Heart right ventricle (tissue), 16 donors: ENCODE measurements at regions not wholly inside any gene's neighbourhood (a gene's known extent, or its start where the extent isn't known, plus 50 kb on each side); places are given as distances from the start of the nearest gene placed in this dataset.

Source experiments
- ATAC-seq, 8 donors: fragments of 200-7000 bp; cut with Tn5 transposase; one replicate each; pipeline ENCODE4 v1.9.1; 2020; ENCODE audit warnings: mild to moderate bottlenecking in 8 of 8, moderate library complexity in 8 of 8, moderate number of reproducible peaks in 1 of 8
- DNase-seq, 2 donors: peaks; one replicate each; pipeline ENCODE4 v3.0.0-alpha.2; 2020
- H3K27ac ChIP-seq, 10 donors: fragments of 200-600 bp; sonication (generic) in 2 of 10; one replicate each; pipeline versions ENCODE4 v1.5.0 to v1.8.0; 2020 to 2022; ENCODE audit warnings: mild to moderate bottlenecking in 3 of 10
- H3K27me3 ChIP-seq, 7 donors: fragments of 200-600 bp; one replicate each; pipeline ENCODE4 v1.8.0; 2021 to 2022; ENCODE audit warnings: mild to moderate bottlenecking in 2 of 7
- H3K36me3 ChIP-seq, 9 donors: fragments of 200-600 bp; sonication (generic) in 1 of 9; one replicate each; pipeline versions ENCODE4 v1.5.0 to v1.8.0; 2020 to 2022; ENCODE audit warnings: mild to moderate bottlenecking in 2 of 9
- H3K4me1 ChIP-seq, 9 donors: fragments of 200-600 bp; sonication (generic) in 1 of 9; one replicate each; pipeline versions ENCODE4 v1.5.0 to v1.8.0; 2020 to 2022; ENCODE audit warnings: mild to moderate bottlenecking in 4 of 9
- H3K4me3 ChIP-seq, 10 donors: fragments of 200-600 bp; sonication (generic) in 2 of 10; one replicate each; pipeline versions ENCODE4 v1.5.0 to v1.8.0; 2020 to 2022; ENCODE audit warnings: mild to moderate bottlenecking in 7 of 10, moderate library complexity in 2 of 10
- H3K9me3 ChIP-seq, 11 donors: fragments of 200-600 bp in 10 of 11; sonication (generic) in 2 of 11; one replicate each; pipeline versions ENCODE4 v1.5.0 to v1.8.0; 2013 to 2022; ENCODE audit warnings: mild to moderate bottlenecking in 2 of 11, control low read depth in 1 of 11, moderate library complexity in 1 of 11
- whole genome bisulfite sequencing, 2 donors: extraction: QIAGEN DNeasy Blood & Tissue Kit; methylation state at CpG; one replicate each; pipeline ENCODE4 v1.1.7; 2013; ENCODE audit warnings: inconsistent platforms in 1 of 2; 5-methylcytosine and 5-hydroxymethylcytosine counted together
- intact Hi-C, 10 donors: fragments of 100-400 bp; cut with DNase I; formaldehyde crosslinking; loops; one replicate each; pipeline versions ENCODE4 v1.11.1 to v1.14.2; 2022
- TF ChIP-seq, protein P1 (sequence below), 9 donors: fragments of 200-600 bp; sonication (generic) in 2 of 9; IDR thresholded peaks; one replicate each; pipeline versions ENCODE4 v1.5.0 to v1.8.0; 2021 to 2022; ENCODE audit warnings: antibody characterized with exemption in 9 of 9, mild to moderate bottlenecking in 5 of 9, moderate library complexity in 1 of 9
- donor health status: Arrhythmogenic right ventricular cardiomyopathy.
- donor health status: ischemic (EF 13 %, LVEDD 7.1; RV severe dilation, severe dysfunction).
- donor health status: healthy with polysubstance abuse.
- donor health status: DM: no; HTN: yes; CAD: no.
- donor health status: DM: no; HTN: no; CAD: no.
- donor health status: ischemic (EF 25% LVEDD 6.9; RV normal size, moderate dysfunction).
- donor health status: ischemic (EF 25% LVEDD 5.7; RV mildly dilated, moderate dysfunction).
- donor health status: healthy.
- donor health status: DM: yes; HTN: yes; CAD: no.
- donor health status: Ischemic cardiomyopathy.
- donor health status: ischemic (EF 35%, LVEDD 5.7; RV mildly dilated, moderate dysfunction).
- donor health status: nonischemic (EF 11% LVEDD 7.7; RV severe dilation, severe dysfunction).
- donor health status: DM: yes; HTN: yes; CAD: no.
- donor health status: PGD.
- donor health status: ischemic (EF 29% LVEDD 5.4; RV normal size, mild dysfunction).
- donor health status: nonischemic (EF 23%, LVEDD 6.1; RV moderate dilation, normal function).

DNA sequence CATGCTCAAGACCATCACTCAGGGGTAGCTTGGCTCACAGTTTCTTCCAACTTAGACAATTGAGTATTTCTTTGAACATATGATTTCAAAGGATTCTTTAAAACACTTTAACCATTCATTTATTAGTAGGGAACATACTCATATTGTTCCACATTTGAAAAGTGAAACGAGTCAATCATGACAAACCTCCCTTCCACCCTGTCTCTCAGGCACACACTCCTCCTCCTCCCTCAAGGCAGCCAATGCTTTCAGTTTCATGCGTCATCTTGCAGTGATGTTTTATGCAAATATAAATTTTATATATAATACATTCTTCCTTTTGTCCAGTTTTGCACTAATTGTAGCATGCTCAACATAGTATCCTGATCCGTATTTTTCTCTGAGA lies 126.0 kb upstream of the BOD1 start:
- no peaks in the 10 kb centered on the region for H3K36me3 ChIP-seq
- H3K27ac ChIP-seq = no peak overlapping the region
- 87 to 88% methylated on average over 3 of the region's 3 CpGs for WGBS, 2 donors
- peaks cover 0 to 20% (median 0%) of the 10 kb centered on the region in 9 donors for H3K4me1 ChIP-seq
- intact Hi-C loops = no loop called here
- no peak overlapping the region for H3K4me3 ChIP-seq
- no peaks in the 10 kb centered on the region for H3K9me3 ChIP-seq
- no peaks in the 10 kb centered on the region for H3K27me3 ChIP-seq
- DNase-seq = no peak
- TF ChIP-seq, protein P1, sequence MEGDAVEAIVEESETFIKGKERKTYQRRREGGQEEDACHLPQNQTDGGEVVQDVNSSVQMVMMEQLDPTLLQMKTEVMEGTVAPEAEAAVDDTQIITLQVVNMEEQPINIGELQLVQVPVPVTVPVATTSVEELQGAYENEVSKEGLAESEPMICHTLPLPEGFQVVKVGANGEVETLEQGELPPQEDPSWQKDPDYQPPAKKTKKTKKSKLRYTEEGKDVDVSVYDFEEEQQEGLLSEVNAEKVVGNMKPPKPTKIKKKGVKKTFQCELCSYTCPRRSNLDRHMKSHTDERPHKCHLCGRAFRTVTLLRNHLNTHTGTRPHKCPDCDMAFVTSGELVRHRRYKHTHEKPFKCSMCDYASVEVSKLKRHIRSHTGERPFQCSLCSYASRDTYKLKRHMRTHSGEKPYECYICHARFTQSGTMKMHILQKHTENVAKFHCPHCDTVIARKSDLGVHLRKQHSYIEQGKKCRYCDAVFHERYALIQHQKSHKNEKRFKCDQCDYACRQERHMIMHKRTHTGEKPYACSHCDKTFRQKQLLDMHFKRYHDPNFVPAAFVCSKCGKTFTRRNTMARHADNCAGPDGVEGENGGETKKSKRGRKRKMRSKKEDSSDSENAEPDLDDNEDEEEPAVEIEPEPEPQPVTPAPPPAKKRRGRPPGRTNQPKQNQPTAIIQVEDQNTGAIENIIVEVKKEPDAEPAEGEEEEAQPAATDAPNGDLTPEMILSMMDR (IDR thresholded peaks at IDR 0.05) = no peak
- ATAC-seq = no peak

DNA sequence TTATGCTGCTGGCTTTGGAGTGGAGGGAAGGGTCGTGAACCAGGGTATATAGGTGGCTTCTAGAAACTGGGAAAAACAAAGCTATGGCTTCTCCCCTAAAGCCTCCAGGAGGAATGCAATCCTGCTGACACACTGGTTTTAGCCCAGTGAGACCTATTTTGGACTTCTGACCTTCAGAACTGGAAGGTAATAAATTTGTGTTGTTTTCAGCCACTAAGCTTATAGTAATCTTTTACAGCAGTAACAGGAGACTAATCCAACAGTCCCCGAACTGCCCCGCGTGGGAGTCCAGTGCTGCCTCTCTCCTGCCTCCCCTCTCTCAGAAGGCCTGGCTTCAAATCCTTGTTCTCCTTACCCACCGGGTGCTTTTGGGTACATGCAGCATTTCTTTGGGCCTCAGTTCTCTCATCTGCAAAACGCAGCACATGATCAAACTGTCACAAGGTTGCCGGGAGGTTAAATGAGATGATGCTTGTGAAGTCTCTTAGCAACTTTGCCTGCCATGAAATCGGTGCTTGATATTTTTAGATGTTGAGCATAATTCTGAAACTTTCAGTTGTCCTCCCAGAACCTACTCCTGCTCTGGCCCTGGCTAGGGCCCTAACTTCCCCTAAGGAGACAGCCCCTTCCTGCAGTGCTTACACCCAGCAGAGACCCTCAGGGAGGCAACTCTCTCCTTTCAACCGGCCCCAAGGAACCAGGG lies 127.3 kb upstream of the BOD1 start:
- H3K36me3 ChIP-seq = no peaks in the 10 kb centered on the region
- H3K4me1 ChIP-seq = peaks cover 0 to 20% (median 0%) of the 10 kb centered on the region in 9 donors
- H3K4me3 ChIP-seq = no peak overlapping the region
- no peaks in the 10 kb centered on the region for H3K27me3 ChIP-seq
- WGBS, 2 donors = 87% methylated on average over 9 of the region's 9 CpGs
- H3K9me3 ChIP-seq = no peaks in the 10 kb centered on the region
- intact Hi-C loops = no loop called here
- TF ChIP-seq, protein P1 (IDR thresholded peaks at IDR 0.05) = no peak
- no peak for DNase-seq
- ATAC-seq = no peak
- no peak overlapping the region for H3K27ac ChIP-seq

DNA sequence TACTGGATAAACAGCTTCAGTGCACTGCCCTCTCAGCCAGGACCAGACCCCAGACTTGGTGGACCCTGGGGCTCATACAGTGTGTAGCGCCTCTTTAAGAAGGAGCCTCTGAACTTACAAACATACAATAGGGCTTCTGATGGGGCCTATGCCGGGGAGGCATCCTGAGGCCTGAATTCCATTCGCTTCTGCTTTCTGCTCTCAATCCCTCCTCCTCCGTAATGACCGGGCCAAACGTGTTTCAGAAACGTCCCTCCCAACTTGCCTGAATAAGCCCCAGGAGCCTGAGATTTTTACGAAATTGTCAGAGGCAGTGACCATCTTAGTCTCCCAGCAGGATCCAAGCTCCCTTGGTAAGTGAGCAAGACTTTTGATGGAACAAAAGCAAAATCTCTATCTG lies 128.1 kb upstream of the BOD1 start:
- ATAC-seq (no peak), DNase-seq (no peak)
- H3K36me3 ChIP-seq = no peaks in the 10 kb centered on the region
- peaks cover 0 to 20% (median 0%) of the 10 kb centered on the region in 9 donors for H3K4me1 ChIP-seq
- H3K9me3 ChIP-seq = no peaks in the 10 kb centered on the region
- peak overlapping the region in 1 of 10 donors; percentile 40 for H3K27ac ChIP-seq
- TF ChIP-seq, protein P1 (IDR thresholded peaks at IDR 0.05) = no peak
- no peaks in the 10 kb centered on the region for H3K27me3 ChIP-seq
- no peak overlapping the region for H3K4me3 ChIP-seq
- WGBS, 2 donors = 77 to 79% methylated on average over 8 of the region's 8 CpGs
- intact Hi-C loops = no loop called here

DNA sequence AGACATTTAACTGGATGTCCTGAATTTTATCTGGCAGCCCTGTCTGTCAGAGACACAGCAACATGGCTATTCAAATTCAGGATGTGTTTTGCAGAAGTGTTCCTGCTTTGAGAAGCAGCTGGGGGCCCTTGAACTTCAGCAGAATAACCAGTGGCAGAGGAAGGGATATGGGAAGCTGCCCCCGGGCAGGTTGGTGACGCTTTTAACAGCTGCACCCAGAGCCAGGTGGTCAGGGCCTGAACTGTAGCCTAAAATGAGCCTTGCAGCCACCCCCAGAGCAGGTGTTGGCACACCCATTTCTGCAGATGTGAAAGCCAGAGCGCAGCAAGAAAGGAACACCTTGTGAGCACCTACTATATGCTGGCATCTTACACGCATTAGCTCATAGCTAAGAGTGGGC lies 128.7 kb upstream of the BOD1 start:
- intact Hi-C loops = no loop called here

More for the DNA sequence above, 128.7 kb upstream of the BOD1 start:
- DNase-seq = no peak
- no peaks in the 10 kb centered on the region for H3K27me3 ChIP-seq
- peak overlapping the region in 1 of 10 donors; percentile 40 for H3K27ac ChIP-seq
- 77 to 84% methylated on average over 4 of the region's 4 CpGs for WGBS, 2 donors
- no peak overlapping the region for H3K4me3 ChIP-seq
- H3K4me1 ChIP-seq = peaks cover 0 to 20% (median 0%) of the 10 kb centered on the region in 9 donors
- ATAC-seq = peak in 1 of 8 donors; percentile 22
- no peaks in the 10 kb centered on the region for H3K9me3 ChIP-seq
- no peaks in the 10 kb centered on the region for H3K36me3 ChIP-seq
- TF ChIP-seq, protein P1 (IDR thresholded peaks at IDR 0.05) = no peak
